SU-DHL-6 (cell line): ENCODE measurements at regions not wholly inside any gene's neighbourhood (a gene's known extent, or its start where the extent isn't known, plus 50 kb on each side); places are given as distances from the start of the nearest gene placed in this dataset.

Experiments
- EZH2phosphoT487 ChIP-seq: fragments of 200-600 bp; sonication (generic), shearing (Covaris generic); conservative IDR thresholded peaks from 2 replicates; pipeline ENCODE4 v1.6.1; 2018; ENCODE audit warnings: mild to moderate bottlenecking, antibody characterized with exemption, low read length, moderate library complexity, mixed read lengths
- TF ChIP-seq, protein P1 (sequence below): fragments of 200-600 bp; sonication (generic); IDR thresholded peaks from one replicate; pipeline ENCODE4 v1.5.1; 2017; ENCODE audit warnings: antibody characterized with exemption, mild to moderate bottlenecking, low read length, moderate library complexity; ENCODE audit not compliant: insufficient read depth, poor library complexity, severe bottlenecking

DNA sequence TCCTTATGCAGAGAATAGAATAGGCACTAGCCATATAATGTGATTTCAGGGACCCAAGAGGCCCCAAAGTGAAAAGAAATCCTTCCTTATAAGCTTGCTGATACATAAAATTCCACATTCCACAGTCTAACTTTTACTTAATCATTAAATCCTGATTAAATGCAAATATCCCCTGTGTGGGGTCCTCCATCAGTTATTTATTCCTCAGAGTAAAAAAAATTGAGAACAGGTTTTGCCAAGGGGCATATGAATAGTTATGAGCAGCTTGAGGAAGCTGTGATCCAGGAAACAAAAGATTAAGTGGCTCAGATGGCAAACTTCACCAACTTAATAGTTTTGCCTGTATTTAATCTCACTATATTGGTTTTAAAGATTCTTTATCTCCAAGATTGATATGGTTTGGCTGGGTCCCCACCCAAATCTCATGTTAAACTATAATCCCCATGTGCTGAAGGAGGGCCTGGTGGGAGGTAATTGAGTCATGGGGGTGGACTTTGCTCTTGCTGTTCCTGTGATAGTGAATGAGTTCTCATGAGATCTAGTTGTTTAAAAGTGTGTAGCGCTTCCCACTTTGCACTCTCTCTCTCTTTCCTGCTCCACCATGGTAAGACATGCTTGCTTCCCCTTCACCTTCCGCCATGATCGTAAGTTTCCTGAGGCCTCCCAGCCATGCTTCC, 324.9 kb downstream of the NPR3 start:
- no peak for TF ChIP-seq EZH2phosphoT487
- TF ChIP-seq, protein P1, sequence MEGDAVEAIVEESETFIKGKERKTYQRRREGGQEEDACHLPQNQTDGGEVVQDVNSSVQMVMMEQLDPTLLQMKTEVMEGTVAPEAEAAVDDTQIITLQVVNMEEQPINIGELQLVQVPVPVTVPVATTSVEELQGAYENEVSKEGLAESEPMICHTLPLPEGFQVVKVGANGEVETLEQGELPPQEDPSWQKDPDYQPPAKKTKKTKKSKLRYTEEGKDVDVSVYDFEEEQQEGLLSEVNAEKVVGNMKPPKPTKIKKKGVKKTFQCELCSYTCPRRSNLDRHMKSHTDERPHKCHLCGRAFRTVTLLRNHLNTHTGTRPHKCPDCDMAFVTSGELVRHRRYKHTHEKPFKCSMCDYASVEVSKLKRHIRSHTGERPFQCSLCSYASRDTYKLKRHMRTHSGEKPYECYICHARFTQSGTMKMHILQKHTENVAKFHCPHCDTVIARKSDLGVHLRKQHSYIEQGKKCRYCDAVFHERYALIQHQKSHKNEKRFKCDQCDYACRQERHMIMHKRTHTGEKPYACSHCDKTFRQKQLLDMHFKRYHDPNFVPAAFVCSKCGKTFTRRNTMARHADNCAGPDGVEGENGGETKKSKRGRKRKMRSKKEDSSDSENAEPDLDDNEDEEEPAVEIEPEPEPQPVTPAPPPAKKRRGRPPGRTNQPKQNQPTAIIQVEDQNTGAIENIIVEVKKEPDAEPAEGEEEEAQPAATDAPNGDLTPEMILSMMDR = no peak
